Left colon (tissue), 2 donors: ENCODE measurements at regions not wholly inside any gene's neighbourhood (a gene's known extent, or its start where the extent isn't known, plus 50 kb on each side); places are given as distances from the start of the nearest gene placed in this dataset.

ENCODE experiments used
- ATAC-seq: fragments of 200-7000 bp; cut with Tn5 transposase; one replicate; pipeline ENCODE4 v1.9.1; 2020; ENCODE audit warnings: mild to moderate bottlenecking, moderate library complexity
- DNase-seq, 2 donors: peaks; one replicate each; pipeline ENCODE4 v3.0.0-alpha.2; 2020
- intact Hi-C, 2 donors: fragments of 100-400 bp; cut with DNase I in 1 of 2; cut with micrococcal nuclease in 1 of 2; formaldehyde crosslinking; loops; one replicate each; pipeline versions ENCODE4 v1.11.2 to v1.14.0; 2022; cut with DNase I, micrococcal nuclease
- donor health status: DM: no; HTN: no; CAD: no.
- donor health status: DM: yes; HTN: yes; CAD: no.

GRCh38 chr1:189644970-189645369 lies 832.7 kb downstream of the BRINP3 start:
- ATAC-seq (no peak), DNase-seq (no peak)
- intact Hi-C loops, result no loop called here

GRCh38 chr1:189646066-189646465 lies 831.6 kb downstream of the BRINP3 start:
- ATAC-seq (no peak), DNase-seq (no peak)
- intact Hi-C loops, result no loop called here

GRCh38 chr1:189654906-189655305 lies 822.8 kb downstream of the BRINP3 start:
- DNase-seq (no peak), ATAC-seq (no peak)
- intact Hi-C loops, result no loop called here

GRCh38 chr1:189656628-189657530 lies 820.8 kb downstream of the BRINP3 start:
- intact Hi-C loops, result no loop called here
- DNase-seq (no peak), ATAC-seq (no peak)

GRCh38 chr1:189657715-189658114 lies 819.9 kb downstream of the BRINP3 start:
- ATAC-seq, result no peak
- intact Hi-C loops, result no loop called here
- no peak for DNase-seq

GRCh38 chr1:189658381-189658780 lies 819.3 kb downstream of the BRINP3 start:
- DNase-seq, result no peak
- intact Hi-C loops, result no loop called here
- ATAC-seq, result no peak

GRCh38 chr1:189659731-189660130 lies 817.9 kb downstream of the BRINP3 start:
- no peak for ATAC-seq
- DNase-seq, result no peak

GRCh38 chr1:189662190-189662589 lies 815.5 kb downstream of the BRINP3 start:
- intact Hi-C loops, result no loop called here
- no peak for ATAC-seq
- no peak for DNase-seq

More at GRCh38 chr1:189659731-189660130, 817.9 kb downstream of the BRINP3 start:
- intact Hi-C loops, result no loop called here

GRCh38 chr1:189669846-189670245 lies 807.8 kb downstream of the BRINP3 start:
- DNase-seq (no peak), ATAC-seq (no peak)
- intact Hi-C loops, result no loop called here

- DNase-seq (no peak), ATAC-seq (no peak)
- intact Hi-C loops, result no loop called here
Measured at GRCh38 chr1:189673217-189673616, 804.4 kb downstream of the BRINP3 start.

- DNase-seq (no peak), ATAC-seq (no peak)
- intact Hi-C loops, result no loop called here
Measured at GRCh38 chr1:189675712-189676244, 801.9 kb downstream of the BRINP3 start.

- intact Hi-C loops, result no loop called here
- DNase-seq (no peak), ATAC-seq (no peak)
Measured at GRCh38 chr1:189678779-189679178, 798.9 kb downstream of the BRINP3 start.

GRCh38 chr1:189681252-189681919 lies 796.3 kb downstream of the BRINP3 start:
- no peak for ATAC-seq
- no peak for DNase-seq
- intact Hi-C loops, result no loop called here

GRCh38 chr1:189682591-189682990 lies 795.1 kb downstream of the BRINP3 start:
- ATAC-seq (no peak), DNase-seq (no peak)
- intact Hi-C loops, result no loop called here

- ATAC-seq (no peak), DNase-seq (no peak)
- intact Hi-C loops, result no loop called here
Measured at GRCh38 chr1:189686288-189686687, 791.4 kb downstream of the BRINP3 start.

- ATAC-seq, result no peak
- DNase-seq, result no peak
- intact Hi-C loops, result no loop called here
Measured at GRCh38 chr1:189693140-189693539, 784.5 kb downstream of the BRINP3 start.

- ATAC-seq (no peak), DNase-seq (no peak)
- intact Hi-C loops, result no loop called here
Measured at GRCh38 chr1:189696297-189696696, 781.4 kb downstream of the BRINP3 start.

- intact Hi-C loops, result no loop called here
- no peak for DNase-seq
Measured at GRCh38 chr1:189697113-189697512, 780.6 kb downstream of the BRINP3 start.

GRCh38 chr1:189701606-189702005 lies 776.1 kb downstream of the BRINP3 start:
- ATAC-seq (no peak), DNase-seq (no peak)
- intact Hi-C loops, result no loop called here

More at GRCh38 chr1:189697113-189697512, 780.6 kb downstream of the BRINP3 start:
- ATAC-seq, result no peak

GRCh38 chr1:189706594-189706993 lies 771.1 kb downstream of the BRINP3 start:
- intact Hi-C loops, result no loop called here
- DNase-seq, result no peak
- ATAC-seq, result no peak
